ENCODE measurements at regions not wholly inside any gene's neighbourhood (a gene's known extent, or its start where the extent isn't known, plus 50 kb on each side); places are given as distances from the start of the nearest gene placed in this dataset.

DNA sequence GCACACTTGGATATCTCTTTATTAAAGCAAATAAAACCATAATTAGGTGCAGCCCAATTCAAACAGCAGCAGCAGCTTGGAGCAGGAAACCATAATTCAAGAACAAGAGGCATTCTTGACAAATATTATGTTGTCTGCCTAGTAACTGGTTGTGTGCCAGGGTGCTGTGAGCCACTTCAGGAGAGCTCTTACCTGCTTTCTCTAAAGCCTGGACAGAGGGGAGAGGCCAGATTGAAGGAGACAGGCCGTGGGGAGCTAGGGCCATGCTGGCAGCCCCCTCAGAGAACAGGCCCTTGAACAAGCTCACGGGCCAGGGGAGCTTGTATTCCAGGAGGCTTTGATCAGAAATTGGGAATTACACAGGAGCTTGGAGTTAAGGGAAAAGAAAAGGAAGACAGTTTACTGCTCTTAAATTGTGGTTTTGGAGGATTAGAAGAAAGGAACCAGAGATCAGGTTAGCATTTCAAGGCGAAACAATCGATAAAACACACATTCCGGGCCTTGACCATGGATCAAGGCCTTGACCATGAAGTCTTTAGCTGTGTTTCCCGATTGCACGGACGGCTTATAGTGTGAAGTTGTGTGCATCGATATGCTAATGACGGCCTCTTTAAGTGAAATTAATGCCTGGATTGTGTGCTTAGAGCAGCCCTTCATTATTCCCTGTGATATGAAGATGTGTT lies 69.8 kb upstream of the NKX2-2 start:
- intact Hi-C loops (cut with DNase I), result no loop called here
- Histone ChIP-seq H3K27me3 (peaks cover 0 to 29% (median 0%) of the 10 kb centered on the region in 4 donors), H3K27ac (replicated peaks in 1 of 4) (no peak overlapping the region), H3K9me3 (no peaks in the 10 kb centered on the region), H3K4me1 (no peaks in the 10 kb centered on the region), H3K36me3 (no peaks in the 10 kb centered on the region), H3K4me3 (no peak overlapping the region)
- 84% methylated on average over 10 of the region's 10 CpGs for WGBS
- DNase-seq (ENCODE audit: extremely low spot score), result no peak
- no peak for TF ChIP-seq POLR2A (IDR thresholded peaks at IDR 0.05; ENCODE audit: low read depth)

- intact Hi-C loops (cut with DNase I), result no loop called here
- 63% methylated on average over 4 of the region's 4 CpGs for WGBS
These were observed 63.7 kb upstream of the NKX2-2 start for GRCh38 chr20:21577551-21577950.

DNA sequence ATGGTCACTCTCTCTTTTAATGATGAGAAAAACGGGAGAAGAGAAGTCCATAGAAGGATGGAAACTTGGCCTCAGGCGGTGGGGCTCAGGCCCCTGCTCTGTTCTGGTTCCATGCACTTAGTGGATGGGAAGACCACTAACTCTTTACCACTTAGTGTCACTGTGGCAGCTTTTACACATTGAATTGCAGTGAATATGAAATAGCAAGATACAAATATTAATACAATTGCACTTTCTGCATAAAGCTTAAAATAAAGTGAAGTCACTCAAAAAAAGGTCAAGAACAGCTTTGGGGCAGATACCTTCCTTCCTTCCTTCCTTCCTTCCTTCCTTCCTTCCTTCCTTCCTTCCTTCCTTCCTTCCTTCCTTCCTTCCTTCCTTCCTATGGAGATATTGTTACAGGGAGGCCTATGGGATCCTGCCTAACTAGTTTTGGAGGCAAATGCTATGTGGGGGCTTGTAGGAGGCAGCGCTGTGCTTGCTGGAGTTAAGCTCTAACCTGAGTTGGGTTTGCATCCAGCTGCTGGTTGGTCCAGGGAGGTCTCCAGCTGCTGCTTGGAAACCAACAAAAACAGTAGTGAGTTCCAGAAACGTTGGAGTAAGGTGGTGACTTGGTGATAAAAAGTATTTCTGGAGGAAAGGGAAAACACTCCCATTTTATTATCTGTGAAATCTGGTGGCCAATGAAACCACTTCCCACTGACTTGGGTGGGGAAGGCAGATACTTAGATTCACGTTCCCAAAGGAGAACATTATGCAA lies 62.3 kb upstream of the NKX2-2 start:
- 54% methylated on average over 5 of the region's 5 CpGs for WGBS
- intact Hi-C loops (cut with DNase I), result no loop called here
- no peaks in the 10 kb centered on the region for H3K36me3 ChIP-seq

More at GRCh38 chr20:21577551-21577950, 63.7 kb upstream of the NKX2-2 start:
- Histone ChIP-seq H3K9me3 (no peaks in the 10 kb centered on the region), H3K27ac (replicated peaks in 1 of 4) (no peak overlapping the region), H3K4me1 (no peaks in the 10 kb centered on the region), H3K27me3 (peaks cover 0 to 20% (median 0%) of the 10 kb centered on the region in 4 donors), H3K4me3 (no peak overlapping the region), H3K36me3 (no peaks in the 10 kb centered on the region)
- TF ChIP-seq EP300 (IDR thresholded peaks at IDR 0.05) (no peak), POLR2A (IDR thresholded peaks at IDR 0.05; ENCODE audit: low read depth) (no peak), POLR2AphosphoS5 (IDR thresholded peaks at IDR 0.05) (no peak)
- no peak for DNase-seq (ENCODE audit: extremely low spot score)

GRCh38 chr20:21575167-21575566 lies 61.3 kb upstream of the NKX2-2 start:
- Histone ChIP-seq H3K9me3 (no peaks in the 10 kb centered on the region), H3K27ac (replicated peaks in 1 of 4) (no peak overlapping the region), H3K27me3 (peaks cover 0 to 24% (median 0%) of the 10 kb centered on the region in 4 donors), H3K36me3 (no peaks in the 10 kb centered on the region), H3K4me3 (no peak overlapping the region), H3K4me1 (no peaks in the 10 kb centered on the region)
- intact Hi-C loops (cut with DNase I), result no loop called here
- TF ChIP-seq POLR2AphosphoS5 (IDR thresholded peaks at IDR 0.05) (no peak), CTCF (IDR thresholded peaks at IDR 0.05) (no peak), POLR2A (IDR thresholded peaks at IDR 0.05; ENCODE audit: low read depth) (no peak), EP300 (IDR thresholded peaks at IDR 0.05) (no peak)
- no peak for DNase-seq (ENCODE audit: extremely low spot score)
- WGBS, result 63% methylated on average over 3 of the region's 3 CpGs

More for the DNA sequence above, 62.3 kb upstream of the NKX2-2 start:
- peaks cover 0 to 21% (median 0%) of the 10 kb centered on the region in 4 donors for H3K27me3 ChIP-seq
- no peak for TF ChIP-seq POLR2A (IDR thresholded peaks at IDR 0.05; ENCODE audit: low read depth)
- TF ChIP-seq EP300 (IDR thresholded peaks at IDR 0.05), result no peak
- TF ChIP-seq CTCF (IDR thresholded peaks at IDR 0.05), result no peak
- no peak for TF ChIP-seq POLR2AphosphoS5 (IDR thresholded peaks at IDR 0.05)
- H3K4me3 ChIP-seq, result no peak overlapping the region
- no peak overlapping the region for H3K27ac ChIP-seq (replicated peaks in 1 of 4)
- DNase-seq (ENCODE audit: extremely low spot score), result no peak
- no peaks in the 10 kb centered on the region for H3K9me3 ChIP-seq
- H3K4me1 ChIP-seq, result no peaks in the 10 kb centered on the region

- TF ChIP-seq CTCF (IDR thresholded peaks at IDR 0.05) (no peak), POLR2A (IDR thresholded peaks at IDR 0.05; ENCODE audit: low read depth) (no peak), POLR2AphosphoS5 (IDR thresholded peaks at IDR 0.05) (no peak), EP300 (IDR thresholded peaks at IDR 0.05) (no peak)
- Histone ChIP-seq H3K9me3 (no peaks in the 10 kb centered on the region), H3K36me3 (no peaks in the 10 kb centered on the region), H3K27ac (replicated peaks in 1 of 4) (no peak overlapping the region), H3K27me3 (peaks cover 0 to 31% (median 0%) of the 10 kb centered on the region in 4 donors), H3K4me1 (no peaks in the 10 kb centered on the region), H3K4me3 (no peak overlapping the region)
- 80% methylated on average over 13 of the region's 13 CpGs for WGBS
- no peak for DNase-seq (ENCODE audit: extremely low spot score)
- intact Hi-C loops (cut with DNase I), result loop anchor here (5.0 kb wide), 1 partner anchor 337 kb away; no protein-coding TSS in a partner anchor
These were observed 60.6 kb upstream of the NKX2-2 start for GRCh38 chr20:21574443-21574842.

All from esophagus muscularis mucosa (tissue), 4 donors.